ENCODE measurements at regions not wholly inside any gene's neighbourhood (a gene's known extent, or its start where the extent isn't known, plus 50 kb on each side); places are given as distances from the start of the nearest gene placed in this dataset.

DNA sequence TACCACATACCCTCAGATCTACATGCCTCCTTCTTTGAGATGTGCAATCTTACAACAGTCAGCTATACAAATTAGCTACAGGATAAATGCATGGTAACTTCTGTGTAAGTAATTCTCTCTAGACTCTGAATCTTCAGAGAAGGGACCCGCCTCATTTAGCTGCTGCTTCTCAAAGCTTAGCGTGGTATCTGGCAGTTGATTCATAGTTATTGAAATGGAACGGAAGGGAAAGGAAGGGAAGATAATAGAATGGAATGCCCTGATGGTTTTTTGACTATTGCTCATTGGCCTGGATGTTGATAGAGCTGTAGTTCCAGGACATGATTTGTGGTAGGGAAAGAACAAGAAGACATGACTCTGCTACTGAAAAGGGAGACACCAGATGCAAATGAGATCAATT lies 498.1 kb upstream of the CRIM1 start:
- H3K4me1 ChIP-seq: no peaks in the 10 kb centered on the region
- H3K36me3 ChIP-seq: no peaks in the 10 kb centered on the region
- H3K27ac ChIP-seq (replicated peaks): no peak overlapping the region
- TF ChIP-seq, protein P1, sequence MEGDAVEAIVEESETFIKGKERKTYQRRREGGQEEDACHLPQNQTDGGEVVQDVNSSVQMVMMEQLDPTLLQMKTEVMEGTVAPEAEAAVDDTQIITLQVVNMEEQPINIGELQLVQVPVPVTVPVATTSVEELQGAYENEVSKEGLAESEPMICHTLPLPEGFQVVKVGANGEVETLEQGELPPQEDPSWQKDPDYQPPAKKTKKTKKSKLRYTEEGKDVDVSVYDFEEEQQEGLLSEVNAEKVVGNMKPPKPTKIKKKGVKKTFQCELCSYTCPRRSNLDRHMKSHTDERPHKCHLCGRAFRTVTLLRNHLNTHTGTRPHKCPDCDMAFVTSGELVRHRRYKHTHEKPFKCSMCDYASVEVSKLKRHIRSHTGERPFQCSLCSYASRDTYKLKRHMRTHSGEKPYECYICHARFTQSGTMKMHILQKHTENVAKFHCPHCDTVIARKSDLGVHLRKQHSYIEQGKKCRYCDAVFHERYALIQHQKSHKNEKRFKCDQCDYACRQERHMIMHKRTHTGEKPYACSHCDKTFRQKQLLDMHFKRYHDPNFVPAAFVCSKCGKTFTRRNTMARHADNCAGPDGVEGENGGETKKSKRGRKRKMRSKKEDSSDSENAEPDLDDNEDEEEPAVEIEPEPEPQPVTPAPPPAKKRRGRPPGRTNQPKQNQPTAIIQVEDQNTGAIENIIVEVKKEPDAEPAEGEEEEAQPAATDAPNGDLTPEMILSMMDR (IDR thresholded peaks at IDR 0.05; ENCODE audit: borderline replicate concordance): no peak
- H3K9me3 ChIP-seq (replicated peaks): no peaks in the 10 kb centered on the region
- intact Hi-C loops (cut with micrococcal nuclease): no loop called here
- H3K27me3 ChIP-seq (ENCODE audit: low read depth): no peaks in the 10 kb centered on the region
- DNase-seq: no peak
- H3K4me3 ChIP-seq: no peak overlapping the region

DNA sequence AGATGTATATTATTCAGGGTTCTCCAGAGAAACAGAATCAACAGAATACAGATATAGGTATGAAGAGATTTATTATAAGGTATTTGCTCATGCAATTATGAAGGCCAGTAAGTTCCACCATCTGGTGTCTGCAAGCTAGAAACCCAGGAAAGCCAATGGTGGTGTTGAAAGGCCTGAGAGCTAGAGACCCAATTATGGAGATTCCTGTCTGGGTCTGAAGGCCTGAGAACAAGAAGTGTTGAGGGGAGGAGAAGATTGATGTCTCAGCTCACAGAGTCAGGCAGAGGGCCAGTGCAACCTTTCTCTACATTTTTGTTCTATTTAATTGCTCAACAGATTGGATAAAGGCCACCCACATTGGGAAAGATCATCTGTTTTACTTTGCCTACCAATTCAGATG lies 524.2 kb upstream of the CRIM1 start:
- intact Hi-C loops (cut with micrococcal nuclease): no loop called here
- Histone ChIP-seq H3K27ac (replicated peaks) (no peak overlapping the region), H3K9me3 (replicated peaks) (no peaks in the 10 kb centered on the region), H3K36me3 (no peaks in the 10 kb centered on the region), H3K4me3 (no peak overlapping the region), H3K4me1 (no peaks in the 10 kb centered on the region), H3K27me3 (ENCODE audit: low read depth) (no peaks in the 10 kb centered on the region)
- DNase-seq: no peak
- TF ChIP-seq, protein P1 (IDR thresholded peaks at IDR 0.05; ENCODE audit: borderline replicate concordance): no peak

DNA sequence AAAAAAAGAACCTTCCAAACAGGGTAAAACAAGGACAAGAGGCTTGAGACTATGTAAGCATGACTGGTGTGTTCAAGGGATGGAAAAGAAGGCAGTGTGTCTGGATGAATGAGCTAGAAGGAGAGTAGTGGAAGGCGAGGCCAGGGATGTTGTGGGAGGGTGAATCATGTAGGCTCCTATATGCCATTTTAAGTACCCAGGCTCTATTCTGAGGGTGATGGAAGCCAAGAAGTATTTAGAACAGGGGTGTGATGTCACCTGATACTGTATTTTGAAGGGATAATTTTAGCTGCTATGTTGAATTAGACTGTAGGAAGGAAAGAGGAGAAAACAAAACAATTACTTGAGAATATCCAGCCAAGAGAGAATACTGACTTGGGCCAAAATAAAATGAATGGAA lies 524.7 kb upstream of the CRIM1 start:
- Histone ChIP-seq H3K27ac (replicated peaks) (no peak overlapping the region), H3K9me3 (replicated peaks) (no peaks in the 10 kb centered on the region), H3K36me3 (no peaks in the 10 kb centered on the region), H3K4me1 (no peaks in the 10 kb centered on the region), H3K27me3 (ENCODE audit: low read depth) (no peaks in the 10 kb centered on the region), H3K4me3 (no peak overlapping the region)
- no peak for DNase-seq
- TF ChIP-seq, protein P1 (IDR thresholded peaks at IDR 0.05; ENCODE audit: borderline replicate concordance): no peak
- intact Hi-C loops (cut with micrococcal nuclease): no loop called here

DNA sequence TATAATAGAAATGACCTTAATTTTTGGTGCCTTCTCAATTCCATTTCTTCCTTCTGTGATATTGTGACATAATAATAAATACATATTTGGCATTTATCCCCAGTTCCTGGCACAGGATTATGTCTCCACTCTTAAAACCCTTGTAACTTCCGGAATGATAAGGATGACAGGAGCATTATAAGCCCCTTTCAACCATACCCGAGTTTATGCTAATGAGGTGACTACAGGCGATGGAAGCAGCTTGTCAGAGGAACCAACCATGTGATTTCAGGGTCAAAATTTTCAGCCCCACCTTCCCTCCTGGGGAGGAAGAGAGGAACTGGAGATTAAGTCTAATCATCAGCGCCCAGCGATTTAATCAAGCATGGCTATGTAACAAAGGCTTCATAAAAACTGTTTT lies 528.5 kb upstream of the CRIM1 start:
- TF ChIP-seq, protein P1 (IDR thresholded peaks at IDR 0.05; ENCODE audit: borderline replicate concordance): no peak
- no peak overlapping the region for H3K27ac ChIP-seq (replicated peaks)
- no peaks in the 10 kb centered on the region for H3K4me1 ChIP-seq
- no peak overlapping the region for H3K4me3 ChIP-seq
- DNase-seq: no peak
- peaks cover 4% of the 10 kb centered on the region for H3K27me3 ChIP-seq (ENCODE audit: low read depth)
- no peaks in the 10 kb centered on the region for H3K9me3 ChIP-seq (replicated peaks)
- intact Hi-C loops (cut with micrococcal nuclease): no loop called here
- no peaks in the 10 kb centered on the region for H3K36me3 ChIP-seq

DNA sequence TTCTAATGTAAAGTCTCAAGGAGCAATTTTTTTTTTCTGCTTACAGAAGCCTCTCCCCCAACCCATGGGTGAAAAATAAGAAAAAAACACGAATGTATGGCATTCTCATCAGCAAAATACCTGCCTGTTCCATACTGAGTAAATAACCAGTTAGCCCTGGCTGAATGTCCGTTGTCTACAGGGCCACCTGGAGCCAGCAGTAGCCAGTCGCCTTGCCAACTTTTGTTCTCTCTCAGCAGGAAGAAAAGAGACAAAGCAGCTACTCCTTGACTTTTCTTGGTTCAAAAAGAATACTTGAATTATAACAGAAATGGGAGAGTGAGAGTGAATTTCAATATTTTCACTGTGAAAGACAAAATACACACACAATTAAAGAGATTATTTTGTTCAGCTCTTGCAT lies 532.9 kb upstream of the CRIM1 start:
- H3K36me3 ChIP-seq: no peaks in the 10 kb centered on the region
- no peak for DNase-seq
- no peak overlapping the region for H3K4me3 ChIP-seq
- H3K27me3 ChIP-seq (ENCODE audit: low read depth): peaks cover 15% of the 10 kb centered on the region
- intact Hi-C loops (cut with micrococcal nuclease): no loop called here
- H3K27ac ChIP-seq (replicated peaks): no peak overlapping the region
- H3K9me3 ChIP-seq (replicated peaks): no peaks in the 10 kb centered on the region
- no peaks in the 10 kb centered on the region for H3K4me1 ChIP-seq
- TF ChIP-seq, protein P1 (IDR thresholded peaks at IDR 0.05; ENCODE audit: borderline replicate concordance): no peak

DNA sequence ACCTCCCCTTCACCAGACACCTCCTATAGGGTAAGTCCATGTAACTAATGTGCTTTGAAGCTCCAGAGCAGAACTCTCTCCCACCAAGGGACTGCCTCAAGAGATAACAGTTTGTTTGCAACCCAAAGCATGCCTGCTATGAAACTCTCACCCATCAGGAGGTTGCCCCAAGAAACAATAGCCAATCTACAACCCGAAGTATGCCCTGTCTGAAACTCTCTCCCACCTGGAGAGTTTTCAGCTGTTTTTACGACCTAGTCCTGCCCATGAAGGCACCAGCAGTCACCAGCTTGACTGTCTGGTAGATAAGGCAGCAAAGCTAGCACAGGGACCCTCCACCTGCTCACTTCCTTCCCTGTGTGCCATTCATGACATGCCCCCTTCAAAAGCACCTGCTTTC lies 533.9 kb upstream of the CRIM1 start:
- Histone ChIP-seq H3K27ac (replicated peaks) (no peak overlapping the region), H3K4me1 (no peaks in the 10 kb centered on the region), H3K36me3 (no peaks in the 10 kb centered on the region), H3K4me3 (no peak overlapping the region), H3K9me3 (replicated peaks) (no peaks in the 10 kb centered on the region), H3K27me3 (ENCODE audit: low read depth) (peaks cover 15% of the 10 kb centered on the region)
- TF ChIP-seq, protein P1 (IDR thresholded peaks at IDR 0.05; ENCODE audit: borderline replicate concordance): no peak
- intact Hi-C loops (cut with micrococcal nuclease): no loop called here
- no peak for DNase-seq

Measured in left ventricle myocardium inferior (tissue), 1 donor.